HFF-Myc (cell line): ENCODE measurements at regions not wholly inside any gene's neighbourhood (a gene's known extent, or its start where the extent isn't known, plus 50 kb on each side); places are given as distances from the start of the nearest gene placed in this dataset.

Source experiments
- DNase-seq: peaks from one replicate; pipeline ENCODE4 v3.0.0-alpha.2; 2011; ENCODE audit warnings: low read depth; ENCODE audit errors: extremely low read depth
- H3K4me3 ChIP-seq: replicated peaks from 2 replicates; pipeline ENCODE4 v1.5.1; 2011; ENCODE audit warnings: low read depth, mild to moderate bottlenecking, control low read depth, low read length
- TF ChIP-seq, protein P1 (sequence below): IDR thresholded peaks from 2 replicates; pipeline ENCODE4 v1.5.1; 2012; ENCODE audit warnings: mild to moderate bottlenecking, low read depth, low read length, control low read depth; ENCODE audit errors: missing control alignments

DNA sequence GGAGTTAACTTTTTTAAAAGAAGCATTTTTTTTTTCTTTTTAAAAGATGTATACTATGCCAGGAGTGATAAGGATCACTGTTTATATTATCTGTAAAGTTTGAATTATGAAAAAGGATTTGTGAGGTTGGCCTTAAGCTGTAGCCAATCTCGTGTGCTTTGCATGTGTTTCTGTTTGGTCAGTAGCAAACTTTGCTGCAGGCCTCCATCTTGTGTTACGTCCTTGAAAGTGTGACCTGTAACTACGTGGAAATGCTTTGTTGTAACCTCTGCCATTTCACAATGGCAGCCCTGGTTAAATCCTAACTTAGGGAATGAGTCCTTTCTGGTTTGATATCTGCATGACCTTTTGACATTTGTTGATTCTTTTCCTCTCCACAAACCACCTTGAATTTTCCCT is 1345.6 kb downstream of the NSUN3 start:
- no peak overlapping the region for H3K4me3 ChIP-seq
- DNase-seq, result no peak
- TF ChIP-seq, protein P1, sequence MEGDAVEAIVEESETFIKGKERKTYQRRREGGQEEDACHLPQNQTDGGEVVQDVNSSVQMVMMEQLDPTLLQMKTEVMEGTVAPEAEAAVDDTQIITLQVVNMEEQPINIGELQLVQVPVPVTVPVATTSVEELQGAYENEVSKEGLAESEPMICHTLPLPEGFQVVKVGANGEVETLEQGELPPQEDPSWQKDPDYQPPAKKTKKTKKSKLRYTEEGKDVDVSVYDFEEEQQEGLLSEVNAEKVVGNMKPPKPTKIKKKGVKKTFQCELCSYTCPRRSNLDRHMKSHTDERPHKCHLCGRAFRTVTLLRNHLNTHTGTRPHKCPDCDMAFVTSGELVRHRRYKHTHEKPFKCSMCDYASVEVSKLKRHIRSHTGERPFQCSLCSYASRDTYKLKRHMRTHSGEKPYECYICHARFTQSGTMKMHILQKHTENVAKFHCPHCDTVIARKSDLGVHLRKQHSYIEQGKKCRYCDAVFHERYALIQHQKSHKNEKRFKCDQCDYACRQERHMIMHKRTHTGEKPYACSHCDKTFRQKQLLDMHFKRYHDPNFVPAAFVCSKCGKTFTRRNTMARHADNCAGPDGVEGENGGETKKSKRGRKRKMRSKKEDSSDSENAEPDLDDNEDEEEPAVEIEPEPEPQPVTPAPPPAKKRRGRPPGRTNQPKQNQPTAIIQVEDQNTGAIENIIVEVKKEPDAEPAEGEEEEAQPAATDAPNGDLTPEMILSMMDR, result no peak

DNA sequence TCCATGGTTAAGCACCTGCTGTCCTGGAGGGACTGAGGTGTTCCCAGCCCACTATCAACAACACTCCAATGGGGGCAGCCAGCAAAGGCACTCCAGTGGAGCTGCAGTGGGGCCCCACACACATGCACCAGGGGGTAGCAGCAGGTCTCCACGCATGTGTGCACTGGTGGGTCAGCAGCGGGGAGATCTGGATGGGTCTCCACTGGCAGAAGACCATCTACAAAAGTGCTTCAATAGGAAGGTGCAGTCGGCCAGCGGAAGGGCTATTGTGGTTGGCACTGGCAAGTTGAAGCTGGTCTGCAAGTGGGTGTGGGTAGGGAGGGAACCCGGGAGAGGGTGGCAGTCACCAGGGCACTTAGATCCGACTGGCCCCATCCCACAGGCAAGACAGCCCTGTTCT is 1355.4 kb downstream of the NSUN3 start:
- DNase-seq, result no peak
- TF ChIP-seq, protein P1, result no peak
- H3K4me3 ChIP-seq, result no peak overlapping the region

DNA sequence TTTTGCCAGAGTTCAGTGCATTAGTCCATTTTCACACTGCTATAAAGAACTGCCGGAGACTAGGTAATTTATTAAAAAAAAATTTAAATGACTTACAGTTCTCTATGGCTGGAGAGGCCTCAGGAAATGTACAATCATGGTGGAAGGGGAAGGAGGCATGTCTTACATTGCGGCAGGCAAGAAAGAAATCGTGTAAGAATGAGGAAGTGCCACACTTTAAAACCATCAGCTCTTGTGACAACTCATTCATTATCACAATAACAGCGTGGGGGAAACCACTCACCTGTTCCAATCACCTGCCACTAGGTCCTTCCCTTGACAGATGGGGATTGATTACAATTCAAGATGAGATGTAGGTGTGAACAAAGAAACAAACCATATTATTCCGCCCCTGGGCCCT is 1361.4 kb downstream of the NSUN3 start:
- TF ChIP-seq, protein P1, result no peak
- no peak for DNase-seq
- H3K4me3 ChIP-seq, result no peak overlapping the region

DNA sequence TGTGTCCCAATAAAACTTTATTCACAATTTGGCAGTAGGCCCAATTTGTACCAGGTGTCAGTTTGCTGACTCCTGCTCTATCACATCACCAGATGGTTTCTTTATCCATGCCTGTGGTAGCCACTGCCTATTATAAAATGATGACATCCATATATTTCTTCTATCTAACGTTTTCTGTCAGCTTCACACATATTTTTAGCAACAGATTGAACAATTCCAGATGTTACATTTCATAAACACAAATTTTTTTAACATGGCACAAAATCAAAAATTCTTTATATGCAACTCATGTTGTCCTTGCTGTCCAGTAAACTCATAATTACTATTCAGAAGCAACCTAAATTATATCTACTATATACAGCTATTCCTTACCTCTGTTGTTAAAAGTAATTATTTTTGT is 1371.6 kb downstream of the NSUN3 start:
- H3K4me3 ChIP-seq, result no peak overlapping the region
- no peak for DNase-seq
- TF ChIP-seq, protein P1, result no peak

DNA sequence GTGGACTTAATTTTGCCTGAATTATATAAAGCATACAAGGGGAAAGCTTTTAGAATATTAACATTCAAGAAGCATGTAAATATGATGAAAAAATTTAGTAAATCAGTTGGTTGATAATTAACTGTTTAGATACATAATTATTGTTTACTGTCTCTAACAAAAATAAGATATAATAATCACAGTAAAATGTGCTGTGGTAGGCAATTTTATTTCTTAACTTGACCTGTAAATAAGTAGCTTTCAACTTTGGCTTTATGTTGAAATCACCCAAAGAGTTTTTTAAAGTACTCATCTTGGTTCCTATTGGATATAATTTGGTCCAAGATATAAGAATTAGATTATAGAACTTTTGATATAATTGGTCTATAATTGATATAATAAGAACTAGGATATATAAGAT is 1374.5 kb downstream of the NSUN3 start:
- TF ChIP-seq, protein P1, result no peak
- DNase-seq, result no peak
- H3K4me3 ChIP-seq, result no peak overlapping the region

DNA sequence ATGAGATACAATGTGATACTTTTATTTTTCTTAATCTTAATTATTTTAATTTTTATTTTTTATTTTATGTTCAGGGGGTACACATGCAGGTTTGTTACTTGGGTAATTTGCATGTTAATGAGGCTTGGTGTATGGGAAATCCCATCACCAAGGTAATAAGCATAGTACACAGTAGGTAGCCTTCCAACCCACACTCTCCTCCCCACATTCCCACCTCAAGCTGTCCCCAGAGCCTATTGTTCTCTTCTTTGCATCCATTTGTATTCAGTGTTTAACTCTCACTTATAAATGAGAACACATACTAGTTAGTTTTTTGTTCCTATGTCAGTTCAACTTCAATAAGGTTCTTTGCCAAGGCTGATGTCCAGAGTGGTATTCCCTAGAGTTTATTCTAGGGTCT is 1375.4 kb downstream of the NSUN3 start:
- no peak for DNase-seq
- TF ChIP-seq, protein P1, result no peak
- no peak overlapping the region for H3K4me3 ChIP-seq

DNA sequence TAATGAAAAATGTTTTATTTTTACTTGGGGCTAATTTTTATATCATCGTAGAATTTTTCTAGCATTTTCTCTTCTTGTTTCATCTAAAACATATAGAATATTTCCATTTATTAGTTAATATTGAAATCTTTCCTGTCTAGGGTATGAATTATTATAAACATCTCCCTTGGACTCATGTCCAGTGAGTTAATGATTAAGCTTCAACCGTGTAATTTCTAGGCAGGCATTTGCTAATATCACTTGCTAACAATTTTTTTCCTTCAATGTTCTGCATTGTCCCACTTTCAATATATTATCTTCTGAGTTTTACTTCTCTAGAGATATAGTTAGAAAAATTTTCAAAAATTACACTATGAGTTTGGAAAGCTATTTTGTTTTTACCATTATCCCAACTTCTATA is 1371.6 kb upstream of the EPHA6 start:
- TF ChIP-seq, protein P1, result no peak
- DNase-seq, result no peak
- H3K4me3 ChIP-seq, result no peak overlapping the region
